BLaER1 (cell line): ENCODE measurements at regions not wholly inside any gene's neighbourhood (a gene's known extent, or its start where the extent isn't known, plus 50 kb on each side); places are given as distances from the start of the nearest gene placed in this dataset.

ENCODE experiments used
- H3K27ac ChIP-seq: shearing (Covaris generic); formaldehyde crosslinking; 2 replicates; pipeline ENCODE4 v1.8.1; 2022
- H3K27me3 ChIP-seq: shearing (Covaris generic); formaldehyde crosslinking; 2 replicates; pipeline ENCODE4 v1.8.1; 2022
- H3K36me3 ChIP-seq: shearing (Covaris generic); formaldehyde crosslinking; 2 replicates; pipeline ENCODE4 v1.8.1; 2022
- H3K4me1 ChIP-seq: shearing (Covaris generic); formaldehyde crosslinking; 2 replicates; pipeline ENCODE4 v1.8.1; 2022
- H3K4me2 ChIP-seq: shearing (Covaris generic); formaldehyde crosslinking; 2 replicates; pipeline ENCODE4 v1.8.1; 2022
- H3K4me3 ChIP-seq: shearing (Covaris generic); formaldehyde crosslinking; 2 replicates; pipeline ENCODE4 v1.8.1; 2022
- H3K9ac ChIP-seq: shearing (Covaris generic); formaldehyde crosslinking; 2 replicates; pipeline ENCODE4 v1.8.1; 2022
- H3K9me3 ChIP-seq: shearing (Covaris generic); formaldehyde crosslinking; 2 replicates; pipeline ENCODE4 v1.8.1; 2022
- H4K20me1 ChIP-seq: shearing (Covaris generic); formaldehyde crosslinking; 2 replicates; pipeline ENCODE4 v1.8.1; 2022
- Cebpa-rat ChIP-seq: shearing (Covaris generic); IDR thresholded peaks from 2 replicates; pipeline ENCODE4 v1.8.1; 2022

DNA sequence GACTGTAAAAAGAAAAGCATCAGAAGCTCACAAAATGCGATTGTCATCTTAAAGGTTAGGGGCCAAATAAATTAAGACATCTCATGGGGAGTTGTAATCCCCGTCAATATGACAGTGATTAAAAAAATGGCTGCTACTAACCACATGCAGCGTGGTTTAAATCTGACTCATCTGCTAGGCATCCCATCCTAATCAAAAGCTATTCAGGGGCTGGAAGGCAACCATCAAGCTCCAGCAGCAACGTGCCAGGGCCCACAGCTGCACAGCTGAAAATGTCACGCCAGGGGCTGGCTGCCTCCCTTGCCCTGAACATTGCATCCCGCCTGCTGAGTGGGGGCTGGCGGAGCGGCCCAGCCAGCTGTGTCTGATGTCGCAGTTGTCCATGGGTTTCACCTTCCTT, 66.3 kb upstream of the FRMD4A start:
- no peaks in the 10 kb centered on the region for H4K20me1 ChIP-seq
- no peaks in the 10 kb centered on the region for H3K36me3 ChIP-seq
- no peaks in the 10 kb centered on the region for H3K27me3 ChIP-seq
- H3K9ac ChIP-seq = no peak overlapping the region
- H3K4me2 ChIP-seq = no peak overlapping the region
- H3K4me1 ChIP-seq = no peaks in the 10 kb centered on the region
- TF ChIP-seq Cebpa-rat = no peak
- no peak overlapping the region for H3K4me3 ChIP-seq
- H3K27ac ChIP-seq = no peak overlapping the region
- no peaks in the 10 kb centered on the region for H3K9me3 ChIP-seq

DNA sequence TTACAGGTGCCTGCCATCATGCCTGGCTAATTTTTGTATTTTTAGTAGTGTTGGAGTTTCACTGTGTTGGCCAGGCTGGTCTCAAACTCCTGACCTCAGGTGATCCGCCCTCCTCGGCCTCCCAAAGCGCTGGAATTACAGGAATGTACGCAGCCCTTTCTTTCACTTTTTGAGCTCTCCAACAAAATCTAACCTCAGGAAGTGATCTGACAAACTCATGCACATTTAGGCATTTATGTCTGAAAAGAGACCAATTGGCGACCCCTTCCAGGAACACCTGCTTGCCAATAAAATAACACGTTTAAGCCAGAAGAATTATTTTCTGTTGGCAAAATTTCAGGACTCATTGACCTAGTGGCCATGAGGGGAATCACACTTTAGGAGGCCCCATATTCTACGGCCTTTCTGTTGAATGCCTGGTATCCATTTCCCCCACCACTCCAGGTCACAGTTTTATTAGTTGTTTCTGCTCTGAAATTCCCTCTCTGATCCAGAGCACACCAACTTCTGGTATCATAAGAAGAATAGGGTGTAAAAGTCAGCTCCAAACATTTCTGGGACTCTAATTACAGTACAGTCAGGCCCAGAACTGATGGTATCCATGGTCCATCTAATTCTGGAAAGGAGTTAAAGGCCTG, 65.8 kb upstream of the FRMD4A start:
- Histone ChIP-seq H3K4me1 (no peaks in the 10 kb centered on the region), H3K27ac (no peak overlapping the region), H3K9me3 (no peaks in the 10 kb centered on the region), H3K4me2 (no peak overlapping the region), H3K4me3 (no peak overlapping the region), H3K9ac (no peak overlapping the region), H4K20me1 (no peaks in the 10 kb centered on the region), H3K36me3 (no peaks in the 10 kb centered on the region), H3K27me3 (no peaks in the 10 kb centered on the region)
- TF ChIP-seq Cebpa-rat = no peak

GRCh38 chr10:14394179-14394578, 63.5 kb upstream of the FRMD4A start:
- no peak for TF ChIP-seq Cebpa-rat
- no peaks in the 10 kb centered on the region for H3K27me3 ChIP-seq
- no peaks in the 10 kb centered on the region for H3K9me3 ChIP-seq
- no peak overlapping the region for H3K27ac ChIP-seq
- no peak overlapping the region for H3K9ac ChIP-seq
- H3K4me3 ChIP-seq = no peak overlapping the region
- no peaks in the 10 kb centered on the region for H4K20me1 ChIP-seq
- H3K4me2 ChIP-seq = no peak overlapping the region
- no peaks in the 10 kb centered on the region for H3K36me3 ChIP-seq
- no peaks in the 10 kb centered on the region for H3K4me1 ChIP-seq

DNA sequence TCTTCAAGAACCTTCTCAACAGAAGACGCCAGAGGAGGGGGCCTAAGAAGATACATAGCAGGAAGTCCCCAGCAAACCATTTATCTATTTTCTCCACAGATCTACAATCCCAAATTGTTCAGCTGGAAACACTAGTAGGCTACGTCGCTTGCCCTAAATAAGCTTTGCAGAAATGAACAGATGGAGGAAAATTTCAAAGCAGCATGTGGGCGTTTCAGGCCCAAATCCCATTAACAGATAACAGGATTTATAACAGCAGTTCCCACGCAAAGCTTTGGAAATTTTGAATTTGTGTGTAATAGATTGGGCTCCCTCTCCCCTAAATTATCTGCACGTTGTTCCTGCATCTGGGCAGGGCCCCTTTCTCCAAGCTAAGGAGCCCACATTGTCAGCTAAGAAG, 60.6 kb upstream of the FRMD4A start:
- H3K27ac ChIP-seq = no peak overlapping the region
- no peak overlapping the region for H3K9ac ChIP-seq
- TF ChIP-seq Cebpa-rat = no peak
- H3K27me3 ChIP-seq = no peaks in the 10 kb centered on the region
- no peak overlapping the region for H3K4me3 ChIP-seq
- no peaks in the 10 kb centered on the region for H3K36me3 ChIP-seq
- no peak overlapping the region for H3K4me2 ChIP-seq
- H3K9me3 ChIP-seq = no peaks in the 10 kb centered on the region
- no peaks in the 10 kb centered on the region for H4K20me1 ChIP-seq
- no peaks in the 10 kb centered on the region for H3K4me1 ChIP-seq

DNA sequence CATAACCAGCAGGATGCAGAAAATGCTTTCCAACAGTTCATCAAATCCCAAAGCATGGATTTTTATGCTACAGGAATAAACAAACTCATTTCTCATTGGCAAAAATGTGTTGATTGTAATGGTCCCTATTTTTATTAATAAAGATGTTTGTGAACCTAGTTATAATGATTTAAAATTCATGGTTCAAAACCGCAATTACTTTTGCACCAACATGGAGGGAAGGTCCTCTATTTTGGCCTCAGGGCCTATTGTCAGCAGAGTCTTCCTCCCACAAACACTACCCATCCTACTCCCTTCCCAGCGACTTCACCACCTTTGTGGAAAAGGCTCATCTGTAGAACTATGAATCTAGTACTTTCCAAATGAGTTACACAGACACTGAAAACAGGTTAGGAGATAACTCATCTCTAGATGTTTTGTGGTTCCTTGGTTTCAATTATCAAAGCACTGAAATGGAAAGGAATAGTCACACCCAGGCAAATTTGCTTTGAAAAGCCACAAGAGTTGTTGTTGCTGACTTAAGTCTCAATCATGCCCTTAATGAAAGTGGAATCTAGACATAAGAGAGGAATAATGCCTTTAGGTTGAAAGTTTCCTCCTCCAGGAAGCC, 59.4 kb upstream of the FRMD4A start:
- Histone ChIP-seq H3K36me3 (no peaks in the 10 kb centered on the region), H3K4me2 (no peak overlapping the region), H3K4me1 (no peaks in the 10 kb centered on the region), H4K20me1 (no peaks in the 10 kb centered on the region), H3K27ac (no peak overlapping the region), H3K9me3 (no peaks in the 10 kb centered on the region), H3K4me3 (no peak overlapping the region), H3K9ac (no peak overlapping the region), H3K27me3 (no peaks in the 10 kb centered on the region)
- TF ChIP-seq Cebpa-rat = no peak

DNA sequence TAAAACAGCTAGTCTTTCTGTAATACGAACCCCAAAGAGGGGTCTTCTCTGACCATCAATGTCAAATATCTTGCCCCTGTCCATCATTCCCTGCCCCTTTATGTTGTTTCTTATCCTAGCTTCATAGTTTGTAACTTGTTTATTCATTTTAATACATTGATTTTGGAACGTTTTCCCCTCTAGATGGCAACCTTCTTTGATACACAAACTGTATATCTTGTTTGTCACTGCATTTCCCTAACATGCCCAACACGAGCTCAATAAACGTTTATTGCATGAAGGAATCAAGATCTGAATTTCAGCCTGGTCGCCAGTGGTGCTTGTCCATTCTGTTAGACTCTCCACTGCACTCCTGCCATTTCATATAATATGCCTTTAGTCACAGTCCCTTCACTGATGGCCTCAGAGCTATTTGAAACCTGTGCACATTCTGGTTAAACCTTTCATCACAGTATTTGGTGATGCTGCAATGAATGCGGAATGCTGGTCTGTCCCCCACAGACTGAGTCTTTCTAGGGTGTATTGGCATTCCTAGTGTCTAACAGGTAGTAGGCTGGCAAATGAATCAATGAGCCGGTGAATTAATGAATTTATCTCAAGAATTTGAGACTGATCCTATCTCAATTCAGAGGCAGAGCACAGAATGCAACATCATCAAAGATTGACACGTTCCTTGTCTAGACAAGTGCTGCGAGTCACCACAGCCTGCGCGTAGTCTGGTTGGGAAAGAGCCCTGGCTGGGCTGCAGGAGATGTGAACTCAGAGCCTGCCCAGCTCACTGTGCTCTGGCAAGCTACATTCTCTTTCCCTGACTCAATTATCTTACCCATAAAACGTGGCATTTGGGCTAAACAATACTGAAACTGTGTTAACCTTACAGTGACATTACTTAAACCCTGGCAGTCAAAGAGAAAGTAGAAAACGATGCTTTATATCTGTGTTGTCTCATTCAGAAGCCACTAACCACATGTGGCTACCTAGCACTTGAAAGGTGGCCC, 55.2 kb upstream of the FRMD4A start:
- Histone ChIP-seq H3K4me1 (no peaks in the 10 kb centered on the region), H3K36me3 (no peaks in the 10 kb centered on the region), H3K9me3 (no peaks in the 10 kb centered on the region), H4K20me1 (no peaks in the 10 kb centered on the region), H3K9ac (no peak overlapping the region), H3K27ac (no peak overlapping the region), H3K4me3 (no peak overlapping the region), H3K27me3 (no peaks in the 10 kb centered on the region), H3K4me2 (no peak overlapping the region)
- no peak for TF ChIP-seq Cebpa-rat

- H3K27me3 ChIP-seq = no peaks in the 10 kb centered on the region
- no peaks in the 10 kb centered on the region for H4K20me1 ChIP-seq
- H3K36me3 ChIP-seq = no peaks in the 10 kb centered on the region
- TF ChIP-seq Cebpa-rat = no peak
- no peak overlapping the region for H3K4me2 ChIP-seq
- H3K9ac ChIP-seq = no peak overlapping the region
- H3K27ac ChIP-seq = no peak overlapping the region
- H3K9me3 ChIP-seq = no peaks in the 10 kb centered on the region
- H3K4me3 ChIP-seq = no peak overlapping the region
- no peaks in the 10 kb centered on the region for H3K4me1 ChIP-seq
These were observed 54.2 kb upstream of the FRMD4A start for GRCh38 chr10:14384915-14385314.

GRCh38 chr10:14384116-14384730, 53.5 kb upstream of the FRMD4A start:
- Histone ChIP-seq H3K36me3 (no peaks in the 10 kb centered on the region), H3K9ac (no peak overlapping the region), H3K27me3 (no peaks in the 10 kb centered on the region), H3K4me2 (no peak overlapping the region), H3K9me3 (no peaks in the 10 kb centered on the region), H3K4me3 (no peak overlapping the region), H3K4me1 (no peaks in the 10 kb centered on the region), H4K20me1 (no peaks in the 10 kb centered on the region), H3K27ac (no peak overlapping the region)
- TF ChIP-seq Cebpa-rat = no peak

GRCh38 chr10:14383266-14383665, 52.5 kb upstream of the FRMD4A start:
- Histone ChIP-seq H3K4me3 (no peak overlapping the region), H3K9ac (no peak overlapping the region), H3K4me2 (no peak overlapping the region), H3K9me3 (no peaks in the 10 kb centered on the region), H3K36me3 (no peaks in the 10 kb centered on the region), H3K27ac (no peak overlapping the region), H3K4me1 (no peaks in the 10 kb centered on the region), H4K20me1 (no peaks in the 10 kb centered on the region), H3K27me3 (no peaks in the 10 kb centered on the region)
- TF ChIP-seq Cebpa-rat = no peak
